ENCODE measurements at regions not wholly inside any gene's neighbourhood (a gene's known extent, or its start where the extent isn't known, plus 50 kb on each side); places are given as distances from the start of the nearest gene placed in this dataset.

GRCh38 chr4:157667836-157668235 is 447.3 kb downstream of the GRIA2 start:
- DNase-seq (ENCODE audit: low read depth), result no peak

GRCh38 chr4:157664726-157665125 is 444.2 kb downstream of the GRIA2 start:
- no peak for DNase-seq (ENCODE audit: low read depth)

DNA sequence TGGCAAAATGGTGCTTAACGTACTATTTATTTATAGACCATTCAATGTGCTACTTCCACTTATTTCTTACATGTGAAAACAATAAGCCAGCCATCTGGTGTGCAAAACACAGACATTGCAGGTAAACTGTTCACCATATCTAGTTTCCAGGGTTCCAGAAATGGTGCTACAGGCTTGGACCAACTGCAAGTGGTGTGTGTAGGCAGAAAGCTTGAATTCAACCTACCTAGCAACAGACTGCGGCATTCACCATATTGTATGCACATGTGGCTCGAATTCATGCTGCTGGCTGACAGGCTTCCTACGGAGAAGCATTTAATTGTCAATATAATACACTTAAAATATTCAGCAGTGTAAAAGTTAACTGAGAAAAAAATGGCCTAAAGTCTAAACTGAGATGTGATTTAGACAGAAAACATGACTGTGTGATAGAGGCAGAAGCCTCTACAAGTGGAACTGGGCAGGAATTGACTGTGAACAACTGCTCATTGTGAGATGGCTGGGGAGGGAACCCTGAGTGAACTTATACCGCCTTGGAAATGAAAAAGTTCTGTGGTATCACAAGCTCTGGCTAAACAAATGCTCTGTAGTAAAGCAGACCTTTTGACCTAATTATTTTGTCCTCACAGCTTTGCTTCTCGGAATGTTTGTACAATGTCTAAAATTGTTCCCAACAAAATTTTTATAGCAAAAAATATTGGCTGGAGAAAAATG is 434.7 kb downstream of the GRIA2 start:
- DNase-seq (ENCODE audit: low read depth), result no peak

DNA sequence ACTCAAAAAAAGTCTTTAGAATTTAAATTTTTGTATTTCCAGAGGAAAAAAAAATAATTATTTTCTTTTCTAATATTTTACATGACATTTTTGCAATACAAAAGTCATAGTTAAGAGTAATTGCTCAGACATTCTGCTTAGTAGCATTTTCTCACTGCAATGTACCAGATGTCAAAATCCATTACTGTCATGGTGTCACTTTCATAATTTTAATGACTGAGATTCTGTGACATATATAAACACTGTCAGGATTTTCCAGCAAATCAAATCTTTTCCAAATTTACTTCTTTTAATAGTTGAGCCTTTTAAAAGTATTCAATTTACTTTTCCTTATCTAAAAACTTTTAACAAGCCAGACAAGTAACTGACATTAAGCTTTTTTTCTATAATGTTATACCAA is 422.7 kb downstream of the GRIA2 start:
- no peak for DNase-seq (ENCODE audit: low read depth)

DNA sequence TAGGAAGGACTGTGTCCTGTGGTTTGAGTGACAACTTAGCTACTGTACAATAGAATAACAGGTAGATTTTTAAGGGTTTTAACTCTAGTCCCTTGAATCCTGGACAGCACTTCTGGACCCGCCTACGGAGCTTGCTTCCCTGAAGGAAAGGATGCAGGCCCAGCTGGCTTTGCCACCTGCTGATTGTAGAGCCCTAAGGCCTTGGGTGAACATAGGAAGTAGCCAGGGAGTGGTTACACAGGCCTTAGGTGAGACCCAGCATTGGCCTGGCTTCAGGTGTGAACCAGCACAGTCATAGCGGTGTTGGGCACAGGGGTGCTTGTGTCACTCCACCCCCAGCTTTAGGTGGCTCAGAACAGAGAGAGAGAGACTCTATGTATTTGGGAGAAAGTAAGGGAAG is 413.5 kb downstream of the GRIA2 start:
- DNase-seq (ENCODE audit: low read depth), result no peak

DNA sequence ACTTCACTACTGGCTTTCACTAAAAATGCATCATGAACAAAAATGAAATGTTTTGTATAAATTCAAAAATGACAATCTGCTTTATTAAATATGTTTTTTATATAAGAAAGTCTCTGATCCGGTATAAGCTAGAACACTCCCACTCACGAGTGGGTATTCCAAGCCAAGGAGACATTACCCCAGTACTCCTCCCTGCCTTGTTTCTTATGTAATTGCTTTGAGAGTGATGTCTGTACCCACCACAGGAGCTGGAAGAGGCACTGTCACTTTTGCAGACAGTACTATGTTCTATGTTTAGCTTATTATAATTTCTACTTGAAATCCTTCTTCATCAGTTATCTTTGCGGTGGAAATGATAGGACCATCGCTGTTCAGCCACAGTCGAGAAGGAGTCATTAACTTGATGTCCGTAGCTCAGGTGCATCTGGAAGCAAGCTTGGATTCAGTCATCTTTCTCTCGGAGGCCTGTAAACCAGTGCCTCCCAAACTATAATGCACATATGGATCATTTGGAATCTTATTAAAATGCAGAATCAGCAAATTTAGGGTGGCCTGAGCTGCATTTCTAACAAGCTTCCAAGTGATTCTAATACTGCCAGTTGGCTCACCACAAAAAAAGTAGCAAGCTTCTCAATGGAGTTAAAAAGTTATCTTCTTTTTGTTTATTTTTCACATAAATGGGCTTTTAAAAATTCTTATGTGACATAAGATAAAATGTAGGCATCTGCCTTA is 396.4 kb downstream of the GRIA2 start:
- DNase-seq (ENCODE audit: low read depth), result no peak

DNA sequence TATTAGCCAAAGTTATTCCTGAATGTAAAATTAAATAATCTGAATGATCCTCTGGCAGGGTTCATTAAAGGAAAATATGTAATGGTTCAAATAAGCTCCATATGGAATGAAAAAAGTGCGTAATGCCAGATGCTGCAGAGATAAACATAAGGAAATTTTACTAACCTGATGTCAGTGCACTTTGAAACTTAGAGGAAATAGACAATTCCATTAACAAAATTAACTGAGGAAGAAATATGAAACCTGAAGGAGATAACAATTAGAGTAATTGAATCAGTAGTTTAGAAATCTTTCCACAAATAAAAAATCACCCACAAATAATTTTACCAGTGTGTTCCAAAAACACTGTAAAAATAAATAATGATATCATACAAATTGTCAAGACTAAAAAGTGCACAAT is 387.5 kb downstream of the GRIA2 start:
- DNase-seq (ENCODE audit: low read depth), result no peak

DNA sequence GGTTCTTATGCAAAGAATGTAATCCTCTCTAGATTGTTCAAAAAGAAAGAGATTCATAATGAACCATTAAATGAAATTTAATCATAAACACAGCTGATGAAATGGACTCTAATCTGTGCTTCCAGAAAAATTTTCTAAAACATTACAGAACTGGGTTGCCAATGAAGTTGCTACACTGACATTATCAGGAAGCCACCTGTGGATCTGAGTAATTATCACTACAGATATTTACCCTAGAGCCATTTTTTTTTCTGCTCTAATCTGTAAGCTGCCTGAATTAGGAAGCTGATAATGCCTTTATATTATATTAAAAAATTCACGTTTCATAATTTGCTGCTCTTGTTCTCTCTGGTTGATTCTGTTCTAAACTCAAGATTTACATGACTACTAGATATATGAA is 380.1 kb downstream of the GRIA2 start:
- DNase-seq (ENCODE audit: low read depth), result no peak

GRCh38 chr4:157591245-157591644 is 370.7 kb downstream of the GRIA2 start:
- DNase-seq (ENCODE audit: low read depth), result no peak

DNA sequence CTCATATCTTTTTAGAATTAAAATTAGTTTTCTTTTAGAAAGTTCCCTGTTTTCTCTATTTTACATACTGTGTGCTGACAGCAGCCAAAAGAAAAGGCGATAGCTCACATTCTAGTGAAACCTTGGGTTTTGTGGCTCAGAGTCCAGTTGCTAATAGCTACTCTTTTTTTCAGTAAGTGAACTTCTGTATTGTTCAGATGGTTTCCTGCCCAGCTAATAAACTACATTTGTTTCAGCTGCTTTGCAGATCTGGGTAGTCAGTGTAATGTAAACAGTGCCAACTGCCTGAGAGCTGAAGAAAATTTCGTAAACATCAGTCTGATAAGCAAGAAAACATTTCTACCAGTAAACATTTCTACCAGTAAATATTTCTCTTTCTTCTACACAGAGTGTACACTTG is 370.2 kb downstream of the GRIA2 start:
- DNase-seq (ENCODE audit: low read depth), result no peak

- no peak for DNase-seq (ENCODE audit: low read depth)
These were observed 367.3 kb downstream of the GRIA2 start for GRCh38 chr4:157587681-157588423.

GRCh38 chr4:157582141-157582540 is 361.6 kb downstream of the GRIA2 start:
- no peak for DNase-seq (ENCODE audit: low read depth)

- no peak for DNase-seq (ENCODE audit: low read depth)
These were observed 356.2 kb downstream of the GRIA2 start for GRCh38 chr4:157576671-157577217.

GRCh38 chr4:157575339-157575738 is 354.8 kb downstream of the GRIA2 start:
- DNase-seq (ENCODE audit: low read depth), result no peak

GRCh38 chr4:157574606-157575005 is 354.1 kb downstream of the GRIA2 start:
- DNase-seq (ENCODE audit: low read depth), result no peak

- DNase-seq (ENCODE audit: low read depth), result no peak
These were observed 352.4 kb downstream of the GRIA2 start for GRCh38 chr4:157572951-157573350.

DNA sequence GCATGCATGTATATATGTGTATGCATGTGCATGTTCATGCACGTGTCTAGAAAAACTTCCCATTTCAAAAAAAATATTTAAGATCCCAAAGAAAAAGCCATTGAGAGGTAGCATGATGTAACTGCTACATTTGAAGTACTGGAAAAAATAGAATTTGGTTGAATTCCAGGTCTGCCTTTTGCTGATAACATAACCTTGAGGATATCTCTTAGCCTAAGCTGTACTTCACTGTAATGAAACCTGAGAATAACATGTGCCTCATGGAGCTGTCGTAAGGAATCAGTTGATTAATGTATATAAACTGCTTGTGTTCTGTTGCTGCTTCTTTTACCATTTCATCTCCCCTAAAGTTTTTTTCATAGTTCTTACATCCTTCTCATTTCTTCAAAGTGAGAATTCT is 351.8 kb downstream of the GRIA2 start:
- no peak for DNase-seq (ENCODE audit: low read depth)

DNA sequence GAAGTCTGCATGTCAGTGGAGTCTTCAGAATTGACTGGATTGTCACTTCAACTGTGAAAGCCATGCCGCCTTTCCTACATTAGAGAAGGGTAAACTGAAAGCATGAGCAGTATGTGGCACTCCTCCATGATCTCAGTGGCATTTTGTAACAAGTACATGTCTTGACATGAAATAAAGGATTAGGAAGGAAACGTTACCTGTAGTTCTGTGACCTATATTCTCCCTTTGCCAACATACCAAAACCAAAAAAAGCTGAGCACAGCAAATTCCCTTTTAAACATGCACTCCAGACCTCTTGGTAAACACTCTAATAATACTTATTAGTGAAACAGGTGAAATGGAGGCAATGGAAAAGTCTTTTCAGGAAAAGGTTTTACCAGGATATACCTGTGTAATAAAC is 344.2 kb downstream of the GRIA2 start:
- no peak for DNase-seq (ENCODE audit: low read depth)

- DNase-seq (ENCODE audit: low read depth), result no peak
These were observed 343.7 kb downstream of the GRIA2 start for GRCh38 chr4:157564218-157564617.

DNA sequence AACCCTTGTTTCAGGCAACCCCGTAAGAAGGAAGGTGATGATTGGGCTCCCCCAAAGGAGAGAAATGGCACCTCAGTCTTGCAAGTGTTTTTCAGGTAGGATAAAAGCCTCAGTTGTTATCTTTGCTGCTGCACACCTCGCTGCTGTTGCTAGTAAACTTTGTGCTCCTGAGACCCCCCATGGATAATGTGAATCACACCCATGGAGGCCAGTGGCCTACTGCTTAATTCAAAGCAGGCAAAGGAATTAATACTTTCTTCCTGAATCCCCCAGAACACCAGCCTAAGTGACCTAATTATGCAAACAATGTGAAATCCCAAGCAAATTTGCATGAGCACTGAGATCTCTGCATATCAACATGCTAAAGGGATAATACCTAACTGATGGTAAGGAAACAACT is 337.5 kb downstream of the GRIA2 start:
- no peak for DNase-seq (ENCODE audit: low read depth)

GRCh38 chr4:157550028-157550427 is 329.5 kb downstream of the GRIA2 start:
- DNase-seq (ENCODE audit: low read depth), result no peak

- no peak for DNase-seq (ENCODE audit: low read depth)
These were observed 307.4 kb downstream of the GRIA2 start for GRCh38 chr4:157527954-157528353.

GRCh38 chr4:157521906-157522305 is 301.4 kb downstream of the GRIA2 start:
- no peak for DNase-seq (ENCODE audit: low read depth)
